ENCODE measurements at regions not wholly inside any gene's neighbourhood (a gene's known extent, or its start where the extent isn't known, plus 50 kb on each side); places are given as distances from the start of the nearest gene placed in this dataset.

DNA sequence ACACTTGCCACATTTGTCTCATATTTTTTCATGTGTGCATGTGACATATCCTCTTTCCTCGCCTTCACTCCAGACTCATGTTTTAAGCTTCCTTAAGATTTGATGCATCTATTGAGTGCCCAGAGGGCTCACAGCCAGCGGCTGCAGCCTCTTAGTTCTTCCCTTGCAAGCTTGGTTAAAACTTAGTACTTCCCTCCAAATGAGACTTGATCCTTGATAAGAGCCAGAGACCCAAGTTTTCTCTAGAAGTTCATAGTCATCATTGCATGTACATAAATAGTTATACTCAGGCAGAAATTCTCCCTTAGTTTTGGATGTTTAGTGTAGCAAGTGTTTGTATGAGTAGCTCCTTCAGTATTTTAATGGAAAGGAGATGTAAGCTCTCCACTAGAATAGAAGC, 337.6 kb upstream of the B3GALT2 start:
- no peak for DNase-seq (ENCODE audit: low spot score)
- intact Hi-C loops (cut with DNase I) = loop anchor here in 1 of 2 donors (10.0 kb wide), 1 partner anchor 331 kb away; no protein-coding TSS in a partner anchor

DNA sequence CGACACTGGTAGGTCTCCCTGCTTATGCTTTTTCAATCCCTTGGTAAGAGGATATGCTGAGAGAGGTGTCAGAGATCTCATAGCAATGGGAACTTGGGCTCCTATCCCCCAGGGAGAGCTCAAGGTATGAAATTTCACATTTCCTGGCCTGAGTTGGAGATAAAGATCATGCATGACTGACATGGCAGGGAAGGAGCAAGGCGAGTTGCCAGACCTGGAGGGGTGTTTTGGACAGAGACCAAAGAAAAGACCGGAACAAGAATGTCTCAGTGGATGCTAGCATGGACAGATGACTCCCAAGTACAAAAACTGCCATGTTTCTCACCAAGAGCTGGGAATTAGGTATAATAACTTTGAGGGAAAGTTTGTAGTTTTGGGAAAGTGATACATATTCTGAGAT, 334.1 kb upstream of the B3GALT2 start:
- no peak for DNase-seq (ENCODE audit: low spot score)
- intact Hi-C loops (cut with DNase I) = loop anchor here in 1 of 2 donors (10.0 kb wide), 1 partner anchor 334 kb away; no protein-coding TSS in a partner anchor

DNA sequence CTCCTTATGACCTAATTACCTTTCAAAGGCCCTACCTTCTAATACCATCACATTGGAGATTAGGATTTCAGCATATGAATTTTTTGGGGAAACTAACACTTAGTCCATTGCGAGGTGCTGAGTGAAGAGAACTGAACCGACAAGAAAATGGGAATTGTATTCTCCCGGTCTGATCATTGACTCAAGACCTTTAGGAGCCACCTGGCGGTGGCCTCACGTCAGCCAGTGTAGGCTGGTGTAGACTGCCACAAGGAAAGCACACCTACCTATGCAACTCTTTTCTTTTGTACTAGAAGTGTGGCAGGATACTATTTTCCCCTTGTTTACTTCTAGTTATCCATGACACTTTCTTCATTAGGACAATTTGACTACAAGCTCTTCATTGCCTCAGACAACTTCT, 333.5 kb upstream of the B3GALT2 start:
- no peak for DNase-seq (ENCODE audit: low spot score)
- intact Hi-C loops (cut with DNase I) = loop anchor here in 1 of 2 donors (10.0 kb wide), 1 partner anchor 335 kb away; no protein-coding TSS in a partner anchor

DNA sequence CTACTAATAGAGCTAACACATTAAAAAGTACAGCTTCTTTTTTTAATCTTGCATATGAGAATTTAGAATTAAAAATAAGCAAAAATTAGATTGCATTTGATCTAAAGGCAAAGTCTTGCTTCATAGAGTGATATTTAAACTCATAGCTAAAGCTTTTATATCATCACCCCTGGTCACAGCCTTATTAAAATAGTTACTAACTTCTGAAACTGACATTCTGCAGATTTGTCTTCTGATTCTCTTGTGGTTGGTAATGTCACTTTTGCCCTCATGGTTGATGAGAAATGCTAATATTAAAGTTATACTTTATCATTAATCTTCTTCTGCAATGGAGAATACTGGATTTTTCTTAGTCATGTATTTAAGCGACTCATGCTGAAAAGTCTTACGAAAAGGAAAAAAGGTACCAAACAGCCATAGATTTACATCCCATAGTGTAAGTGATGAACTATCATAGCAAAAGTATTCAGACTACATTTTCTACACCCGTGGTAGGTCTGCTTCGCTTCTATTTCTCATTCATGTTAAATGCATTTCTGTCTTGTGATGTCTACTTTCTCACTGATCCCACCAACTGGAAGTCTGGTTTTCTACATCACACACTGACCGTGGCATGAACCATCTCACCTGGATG, 330.5 kb upstream of the B3GALT2 start:
- DNase-seq (ENCODE audit: low spot score) = no peak
- intact Hi-C loops (cut with DNase I) = no loop called here

DNA sequence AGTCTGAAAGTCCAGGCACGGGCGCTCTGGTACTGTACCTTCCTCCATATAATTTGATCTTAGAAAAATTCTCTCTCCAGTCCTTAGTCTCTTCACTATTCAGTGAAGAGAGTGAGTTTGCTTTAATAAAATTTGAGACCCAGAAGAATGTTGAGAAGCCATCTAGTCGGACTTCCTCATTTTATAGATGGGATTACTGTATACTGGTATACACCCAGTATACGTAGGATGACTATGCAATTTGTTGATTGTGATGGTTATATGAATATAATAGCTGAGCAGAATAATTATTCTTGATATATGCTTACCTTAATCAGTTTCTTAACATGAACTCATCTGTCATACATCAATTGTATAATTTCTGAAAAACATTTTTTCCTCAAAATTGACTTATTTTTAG, 328.0 kb upstream of the B3GALT2 start:
- intact Hi-C loops (cut with DNase I) = no loop called here
- no peak for DNase-seq (ENCODE audit: low spot score)

DNA sequence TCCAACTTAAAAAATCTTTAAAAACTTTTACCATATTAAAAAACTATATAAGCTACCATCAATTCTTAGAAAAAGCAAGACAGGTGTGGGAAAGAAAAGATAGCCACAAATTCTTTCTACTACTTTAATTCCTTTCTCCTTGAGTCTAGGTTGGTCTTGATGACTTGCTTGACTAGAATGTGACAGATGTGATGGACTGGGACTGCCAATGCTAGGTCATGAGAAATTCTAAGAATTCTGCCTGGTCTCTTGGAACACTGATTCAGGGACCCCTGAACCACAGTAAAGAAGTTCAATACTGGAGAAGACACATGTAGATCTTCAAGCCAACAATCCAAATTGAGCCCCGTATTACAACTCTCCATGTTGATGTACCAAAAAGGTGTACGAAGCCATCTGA, 326.6 kb upstream of the B3GALT2 start:
- intact Hi-C loops (cut with DNase I) = no loop called here
- DNase-seq (ENCODE audit: low spot score) = no peak

DNA sequence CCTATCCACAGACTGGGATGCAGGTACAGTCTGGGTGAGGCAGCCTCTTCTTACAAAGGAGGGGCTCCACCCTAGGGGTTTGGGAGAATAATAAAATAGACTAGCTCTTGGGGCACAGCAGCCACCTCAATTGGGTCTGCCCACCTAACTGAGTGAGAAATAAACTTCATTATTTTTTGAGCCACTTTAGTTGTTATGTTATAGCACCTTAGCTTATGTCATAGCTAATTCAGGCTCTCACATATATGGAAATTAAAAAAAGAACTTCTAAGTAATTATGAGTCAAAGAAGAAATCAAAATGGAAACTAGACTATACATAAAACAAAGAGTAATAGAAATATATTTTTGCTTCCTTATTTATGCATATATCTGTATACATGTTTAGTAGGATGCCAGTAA, 318.5 kb upstream of the B3GALT2 start:
- no peak for DNase-seq (ENCODE audit: low spot score)
- intact Hi-C loops (cut with DNase I) = no loop called here

DNA sequence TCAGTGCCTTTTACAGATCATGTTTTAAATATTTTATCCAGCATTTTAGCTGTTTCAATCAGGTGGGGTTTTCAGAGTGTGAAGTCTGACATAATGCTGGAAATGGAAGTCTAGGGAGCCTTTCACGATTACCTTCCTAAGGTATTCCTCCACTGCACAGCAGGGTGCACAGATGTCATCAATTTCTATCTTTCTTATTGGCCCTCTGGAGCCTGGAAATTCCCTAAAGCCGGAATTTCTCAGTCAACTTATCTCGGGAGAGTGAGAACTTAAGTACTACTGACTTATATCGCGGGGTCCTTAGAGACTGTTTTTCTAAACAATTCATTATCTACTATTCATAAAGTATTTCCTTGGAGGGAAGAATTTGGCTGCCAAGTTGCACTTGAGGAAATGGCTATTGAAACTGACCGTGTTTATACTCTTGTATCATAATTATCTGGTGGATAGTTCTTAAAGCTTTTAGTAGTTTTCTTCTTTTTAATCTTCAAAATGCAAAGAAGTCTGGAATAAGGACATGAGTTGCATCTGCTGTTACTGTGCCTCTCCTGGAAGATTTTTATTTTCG, 311.8 kb upstream of the B3GALT2 start:
- intact Hi-C loops (cut with DNase I) = no loop called here
- DNase-seq (ENCODE audit: low spot score) = no peak

DNA sequence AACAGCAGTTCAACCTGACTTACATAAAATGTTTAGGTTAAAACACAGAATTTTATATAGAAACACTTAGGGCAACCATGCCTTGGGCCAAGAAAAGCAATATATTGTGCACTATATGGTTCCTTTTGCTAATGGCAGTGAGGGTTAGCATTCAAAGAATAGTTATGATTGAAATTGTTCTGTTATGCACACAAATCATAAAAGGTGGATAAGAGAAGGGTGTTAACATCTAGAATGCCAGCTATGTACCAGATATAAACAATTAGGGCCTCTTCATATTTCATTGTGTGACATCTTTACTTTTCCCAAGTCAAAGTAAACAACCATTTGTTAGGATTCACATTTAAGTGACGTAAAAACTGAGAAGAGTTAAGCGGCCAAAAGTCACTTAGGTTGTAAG, 308.0 kb upstream of the B3GALT2 start:
- DNase-seq (ENCODE audit: low spot score) = no peak
- intact Hi-C loops (cut with DNase I) = no loop called here

DNA sequence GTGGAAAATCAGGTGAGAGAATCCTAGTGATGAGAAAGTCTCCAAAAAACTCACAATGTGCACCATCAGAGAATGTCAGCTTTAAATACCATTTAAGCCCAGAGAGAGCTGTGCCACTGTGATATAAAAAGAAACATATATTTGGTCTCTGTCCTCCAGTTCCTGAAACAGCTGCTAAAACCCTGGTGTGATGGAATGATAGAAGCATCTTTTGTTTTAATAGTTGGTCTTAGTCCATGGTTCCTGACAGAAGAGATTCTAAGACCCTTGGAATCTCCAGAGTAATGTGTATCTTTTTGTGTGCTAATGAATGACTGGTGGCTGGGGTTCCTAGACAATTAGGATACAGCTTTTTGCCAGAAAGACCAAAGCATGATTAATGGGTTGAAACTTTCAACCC, 302.8 kb upstream of the B3GALT2 start:
- intact Hi-C loops (cut with DNase I) = no loop called here

DNA sequence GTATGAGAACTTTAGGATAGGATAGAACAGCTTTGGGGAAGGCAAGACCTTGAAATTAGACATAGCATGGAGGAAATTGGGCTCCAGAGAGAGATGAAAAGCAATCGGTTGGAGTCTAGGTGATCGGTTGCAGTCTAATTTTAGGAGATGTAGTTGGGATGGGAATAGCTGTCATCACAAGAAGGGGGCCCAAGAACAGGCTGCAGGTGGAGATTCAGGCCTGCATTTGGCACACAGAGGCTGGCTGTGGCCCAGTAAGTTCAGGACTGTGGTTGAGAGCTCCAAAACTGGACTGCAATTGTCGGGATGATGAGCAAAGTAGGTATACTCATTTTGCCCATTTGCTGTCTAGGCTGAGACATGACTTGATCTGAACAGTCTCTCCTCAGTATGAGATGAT, 301.3 kb upstream of the B3GALT2 start:
- intact Hi-C loops (cut with DNase I) = no loop called here
- DNase-seq (ENCODE audit: low spot score) = no peak

More for the DNA sequence above, 302.8 kb upstream of the B3GALT2 start:
- no peak for DNase-seq (ENCODE audit: low spot score)

DNA sequence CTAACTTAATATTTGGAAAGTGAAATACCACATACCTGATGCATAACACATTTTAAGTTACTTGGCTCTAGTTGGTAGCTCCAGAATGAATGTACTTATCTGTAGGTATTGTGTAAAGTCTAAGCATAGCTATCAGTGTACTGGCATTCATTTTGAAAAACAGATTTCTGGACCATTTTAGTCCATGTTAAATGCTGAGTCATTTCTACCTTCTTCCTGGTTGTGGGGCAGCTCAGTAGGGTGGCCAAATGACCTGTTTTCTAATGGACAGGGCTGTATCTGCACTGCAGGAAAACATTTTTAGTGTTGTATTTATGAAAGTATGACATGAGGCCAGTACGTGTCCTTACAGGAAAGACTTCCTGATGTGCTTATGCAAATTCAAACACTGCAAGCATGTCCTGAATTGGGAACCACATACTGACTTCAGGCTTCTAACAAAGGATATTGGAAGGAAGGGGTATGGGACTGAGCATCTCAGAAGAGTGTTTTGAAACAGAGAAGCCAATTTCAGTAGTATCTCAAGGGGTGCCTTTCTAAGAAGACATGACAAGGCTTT, 300.3 kb upstream of the B3GALT2 start:
- intact Hi-C loops (cut with DNase I) = no loop called here
- no peak for DNase-seq (ENCODE audit: low spot score)

DNA sequence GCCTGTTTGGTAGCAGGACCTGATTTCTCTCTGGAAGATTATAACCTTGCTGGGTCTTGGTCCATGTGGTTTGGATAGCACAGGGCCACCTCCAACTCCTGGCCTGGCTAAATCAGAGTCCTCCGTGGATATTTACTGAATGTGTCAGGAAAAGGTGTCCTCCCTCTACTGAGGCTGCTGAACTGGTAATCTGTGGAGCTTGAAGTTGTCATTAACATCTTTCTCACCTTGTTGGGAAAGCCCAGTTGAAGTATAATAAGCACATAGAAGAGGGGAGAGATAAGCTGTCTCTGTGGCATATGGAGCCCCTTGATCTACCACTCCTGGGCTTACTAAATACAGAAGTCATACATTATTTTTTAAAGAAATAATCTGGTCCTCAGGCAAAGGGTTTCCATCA, 294.3 kb upstream of the B3GALT2 start:
- no peak for DNase-seq (ENCODE audit: low spot score)
- intact Hi-C loops (cut with DNase I) = no loop called here

DNA sequence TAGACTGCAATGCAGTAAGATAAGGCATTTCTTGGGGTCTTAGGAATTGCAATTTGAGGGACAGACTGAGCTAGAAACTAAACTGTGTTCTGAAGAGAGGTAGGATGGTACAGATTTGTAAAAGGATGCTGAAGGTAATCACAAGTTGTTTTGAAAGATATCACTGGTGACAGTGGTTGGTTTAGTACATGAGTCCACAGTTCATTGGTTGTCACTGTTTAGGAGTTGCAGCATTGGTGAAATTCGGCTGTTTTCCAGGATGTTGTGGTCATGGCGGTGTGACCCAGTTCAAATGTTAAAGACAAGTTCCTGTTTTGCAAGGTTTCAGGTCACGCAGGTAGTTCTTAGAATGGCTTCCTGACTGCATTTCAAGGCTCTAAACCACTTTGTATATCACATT, 292.8 kb upstream of the B3GALT2 start:
- no peak for DNase-seq (ENCODE audit: low spot score)
- intact Hi-C loops (cut with DNase I) = loop anchor here in 1 of 2 donors (5.0 kb wide), 1 partner anchor 722 kb away; no protein-coding TSS in a partner anchor

DNA sequence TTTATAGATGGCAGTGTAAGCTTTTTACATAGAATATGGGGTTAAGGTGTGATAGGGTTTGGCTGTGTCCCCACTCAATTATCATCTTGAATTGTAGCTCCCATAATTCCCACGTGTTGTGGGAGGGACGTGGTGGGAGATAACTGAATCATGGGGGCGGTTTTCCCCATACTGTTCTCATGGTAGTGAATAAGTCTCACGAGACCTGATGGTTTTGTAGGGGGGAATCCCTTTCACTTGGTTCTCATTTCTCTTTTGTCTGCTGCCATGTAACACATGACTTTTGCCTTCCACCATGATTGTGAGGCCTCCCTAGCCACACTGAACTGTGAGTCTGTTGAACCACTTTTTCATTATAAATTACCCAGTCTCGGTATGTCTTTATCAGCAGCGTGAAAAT, 290.3 kb upstream of the B3GALT2 start:
- DNase-seq (ENCODE audit: low spot score) = no peak
- intact Hi-C loops (cut with DNase I) = loop anchor here in 1 of 2 donors (5.0 kb wide), 1 partner anchor 719 kb away; no protein-coding TSS in a partner anchor

DNA sequence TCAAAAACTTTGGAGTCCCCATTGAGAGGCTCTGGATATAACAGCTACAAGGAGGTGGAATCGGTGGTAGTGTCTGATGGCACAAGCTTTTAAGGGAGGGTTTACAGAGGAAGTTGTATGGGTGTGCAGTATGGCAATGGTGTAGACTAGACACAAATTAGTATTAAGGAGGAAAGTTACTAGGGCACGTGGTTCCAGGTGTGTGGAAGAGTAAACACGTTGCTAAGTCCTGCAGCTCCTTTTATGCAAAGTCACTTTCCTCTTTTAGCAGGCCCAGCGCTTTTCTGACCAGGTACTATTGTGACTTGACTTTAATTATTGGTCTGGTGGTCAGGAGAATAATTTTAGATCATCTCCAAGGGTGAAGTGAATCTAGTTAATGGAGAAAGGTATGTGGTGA, 287.5 kb upstream of the B3GALT2 start:
- intact Hi-C loops (cut with DNase I) = no loop called here
- no peak for DNase-seq (ENCODE audit: low spot score)

DNA sequence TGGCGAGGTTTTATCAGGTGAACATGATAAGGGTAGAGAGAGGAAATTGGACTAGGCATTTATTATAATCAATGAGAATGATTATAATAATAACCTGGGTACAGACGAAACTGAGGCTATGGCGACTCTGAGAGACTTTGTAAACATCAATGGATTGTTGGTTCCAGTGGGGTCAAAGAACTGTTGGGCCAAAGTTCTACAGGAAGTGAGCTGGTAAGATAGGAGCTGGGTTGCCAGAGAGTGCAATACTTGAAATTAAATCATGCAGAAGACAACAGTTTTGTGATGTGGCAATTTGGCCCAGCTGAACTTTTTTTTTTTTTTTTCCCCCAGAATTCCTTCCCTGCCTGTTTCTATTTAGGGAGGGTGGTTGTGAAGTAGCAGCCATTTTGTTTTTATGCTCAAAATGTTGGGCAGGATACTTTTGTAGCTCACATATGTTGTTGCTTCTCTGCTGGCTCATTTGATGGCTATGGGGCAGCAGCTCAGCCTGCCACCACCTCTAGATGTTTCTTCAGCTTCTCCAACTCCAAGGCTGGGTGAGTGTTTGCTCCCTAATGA, 286.5 kb upstream of the B3GALT2 start:
- intact Hi-C loops (cut with DNase I) = no loop called here
- no peak for DNase-seq (ENCODE audit: low spot score)

DNA sequence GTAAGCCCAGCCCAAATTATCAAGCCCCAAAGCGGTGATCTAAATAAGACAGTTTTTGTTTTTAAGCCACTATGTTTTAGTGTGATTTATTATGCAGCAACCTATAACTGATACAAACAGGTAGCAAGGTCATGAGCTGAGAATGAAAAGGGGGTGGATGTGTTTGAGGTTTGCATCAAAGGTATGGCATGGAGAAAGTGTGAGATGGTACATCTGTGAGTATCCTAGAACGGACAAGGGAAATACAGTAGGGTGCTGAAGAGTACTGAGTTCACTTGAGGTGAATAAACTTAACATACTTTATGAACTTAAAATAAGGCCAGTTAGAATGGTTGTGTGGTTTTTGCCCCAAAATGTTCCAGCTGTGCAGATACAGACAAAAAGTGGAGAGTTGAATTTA, 286.0 kb upstream of the B3GALT2 start:
- intact Hi-C loops (cut with DNase I) = no loop called here
- DNase-seq (ENCODE audit: low spot score) = no peak

DNA sequence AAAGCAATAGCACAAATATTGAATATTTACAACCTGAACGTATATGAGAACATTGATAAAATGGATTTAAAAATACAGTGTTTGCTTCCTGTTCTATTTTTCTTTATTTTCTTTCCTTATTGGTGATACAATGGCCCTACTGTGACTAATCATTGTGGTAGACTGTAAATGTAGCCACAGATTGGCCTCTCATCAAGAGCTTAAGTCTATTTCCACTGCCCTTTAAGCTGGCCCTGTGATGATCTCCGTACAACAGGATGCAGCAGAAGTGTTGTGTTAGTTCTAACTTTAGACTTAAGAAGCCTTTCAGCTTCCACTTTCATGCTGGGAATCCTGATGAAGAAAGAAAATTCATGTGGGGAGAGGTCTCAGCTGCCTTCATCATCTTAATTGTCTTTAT, 285.6 kb upstream of the B3GALT2 start:
- DNase-seq (ENCODE audit: low spot score) = no peak
- intact Hi-C loops (cut with DNase I) = no loop called here

DNA sequence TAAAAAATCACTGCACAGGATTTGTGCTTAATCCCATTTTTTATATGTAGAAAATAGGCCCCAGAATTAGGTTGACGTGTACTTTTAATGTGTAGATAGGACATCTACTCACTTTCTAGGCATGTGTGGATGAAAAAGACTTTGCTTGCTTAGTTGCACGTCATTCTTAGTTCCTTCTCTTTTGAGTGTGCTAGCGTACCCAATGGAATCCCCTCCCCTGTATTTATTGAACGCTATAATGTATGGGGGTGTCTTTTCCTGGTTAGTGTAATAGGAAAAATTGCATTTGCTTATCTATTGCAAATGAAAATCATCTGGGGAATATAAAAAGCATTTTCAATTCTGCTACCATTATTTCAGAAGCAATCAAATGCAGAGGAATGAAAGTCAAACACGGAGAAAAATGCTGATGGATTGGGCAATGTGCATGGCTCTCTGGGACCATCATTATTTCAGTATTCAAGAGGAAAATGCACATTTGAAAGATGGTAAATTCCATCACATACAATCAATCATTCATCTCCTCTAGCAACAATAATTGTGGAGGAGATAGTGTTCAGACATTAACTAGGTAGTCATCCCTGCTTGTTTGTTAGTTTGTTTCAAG, 277.0 kb upstream of the B3GALT2 start:
- intact Hi-C loops (cut with DNase I) = no loop called here
- DNase-seq (ENCODE audit: low spot score) = no peak

All from posterior vena cava (tissue), 2 donors.